Gastrocnemius medialis (tissue), 4 donors: ENCODE measurements at regions not wholly inside any gene's neighbourhood (a gene's known extent, or its start where the extent isn't known, plus 50 kb on each side); places are given as distances from the start of the nearest gene placed in this dataset.

Experiments used
- POLR2A ChIP-seq, 2 donors: fragments of 450-650 bp; IDR thresholded peaks; one replicate each; pipeline ENCODE4 v1.6.1; 2017; ENCODE audit warnings: antibody characterized with exemption in 2 of 2, mild to moderate bottlenecking in 2 of 2, moderate library complexity in 2 of 2
- TF ChIP-seq, protein P1 (sequence below), 5 experiments: fragments of 450-650 bp in 3 of 5; fragments of 200-600 bp in 2 of 5; sonication (generic) in 2 of 5; IDR thresholded peaks in 4 of 5; conservative IDR thresholded peaks in 1 of 5; 1 replicate in 4 of 5; 2 replicates in 1 of 5; pipeline ENCODE4 v1.5.1; 2016 to 2019; ENCODE audit warnings: antibody characterized with exemption in 5 of 5, mild to moderate bottlenecking in 3 of 5, moderate library complexity in 3 of 5

DNA sequence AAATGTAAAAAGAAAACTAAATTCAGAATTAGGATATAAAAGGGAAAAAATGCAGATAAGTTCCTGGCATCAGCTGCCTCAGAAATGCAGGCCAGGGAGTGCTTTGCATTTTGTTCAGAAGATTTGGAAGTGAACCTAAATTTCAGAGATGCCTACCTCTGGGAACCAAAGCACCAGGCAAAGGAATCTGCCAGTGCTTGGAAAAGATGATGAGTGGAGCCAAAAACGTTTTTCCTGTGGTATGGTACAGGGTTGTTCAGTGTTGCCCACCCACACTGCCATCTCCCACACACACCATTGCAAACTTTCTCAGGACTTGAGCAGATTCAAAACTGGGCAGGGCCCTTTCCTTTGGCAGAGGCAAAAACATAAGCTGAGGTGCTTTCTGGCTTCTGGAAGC, 349.5 kb downstream of the TGFB2 start:
- TF ChIP-seq, protein P1, sequence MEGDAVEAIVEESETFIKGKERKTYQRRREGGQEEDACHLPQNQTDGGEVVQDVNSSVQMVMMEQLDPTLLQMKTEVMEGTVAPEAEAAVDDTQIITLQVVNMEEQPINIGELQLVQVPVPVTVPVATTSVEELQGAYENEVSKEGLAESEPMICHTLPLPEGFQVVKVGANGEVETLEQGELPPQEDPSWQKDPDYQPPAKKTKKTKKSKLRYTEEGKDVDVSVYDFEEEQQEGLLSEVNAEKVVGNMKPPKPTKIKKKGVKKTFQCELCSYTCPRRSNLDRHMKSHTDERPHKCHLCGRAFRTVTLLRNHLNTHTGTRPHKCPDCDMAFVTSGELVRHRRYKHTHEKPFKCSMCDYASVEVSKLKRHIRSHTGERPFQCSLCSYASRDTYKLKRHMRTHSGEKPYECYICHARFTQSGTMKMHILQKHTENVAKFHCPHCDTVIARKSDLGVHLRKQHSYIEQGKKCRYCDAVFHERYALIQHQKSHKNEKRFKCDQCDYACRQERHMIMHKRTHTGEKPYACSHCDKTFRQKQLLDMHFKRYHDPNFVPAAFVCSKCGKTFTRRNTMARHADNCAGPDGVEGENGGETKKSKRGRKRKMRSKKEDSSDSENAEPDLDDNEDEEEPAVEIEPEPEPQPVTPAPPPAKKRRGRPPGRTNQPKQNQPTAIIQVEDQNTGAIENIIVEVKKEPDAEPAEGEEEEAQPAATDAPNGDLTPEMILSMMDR (IDR thresholded peaks at IDR 0.05 in 4 of 5, conservative IDR thresholded peaks at IDR 0.05 in 1 of 5): no peak
- TF ChIP-seq POLR2A (IDR thresholded peaks at IDR 0.05): no peak
